GM12865 (cell line): ENCODE measurements at regions not wholly inside any gene's neighbourhood (a gene's known extent, or its start where the extent isn't known, plus 50 kb on each side); places are given as distances from the start of the nearest gene placed in this dataset.
A peak's percentile ranks its signal among the peaks of the same experiment; 100 is the strongest.
"Not testable (repeated sequence)": the region's sequence is repeated elsewhere in the genome, so short reads cannot be mapped to it uniquely, and the experiment has no call there.

ENCODE experiments used
- DNase-seq: peaks from one replicate; pipeline ENCODE4 v3.0.0; 2010; ENCODE audit warnings: low read depth
- H3K4me3 ChIP-seq: 2 replicates; pipeline ENCODE4 v1.5.1; 2011; ENCODE audit warnings: mild to moderate bottlenecking, low read depth, low read length, control low read depth
- CTCF ChIP-seq: IDR thresholded peaks from 2 replicates; pipeline ENCODE4 v1.5.1; 2011; ENCODE audit warnings: low read length, control low read depth, low read depth, inconsistent platforms; ENCODE audit not compliant: insufficient read depth; ENCODE audit errors: missing control alignments

GRCh38 chrX:23505531-23506303 is 161.6 kb upstream of the PRDX4 start:
- H3K4me3 ChIP-seq = no peak overlapping the region
- DNase-seq = peak; percentile 27
- no peak for TF ChIP-seq CTCF

GRCh38 chrX:23509256-23509655 is 158.0 kb upstream of the PRDX4 start:
- no peak for DNase-seq
- TF ChIP-seq CTCF = no peak

GRCh38 chrX:23511793-23512192 is 155.5 kb upstream of the PRDX4 start:
- no peak for TF ChIP-seq CTCF
- no peak overlapping the region for H3K4me3 ChIP-seq
- no peak for DNase-seq

More at GRCh38 chrX:23509256-23509655, 158.0 kb upstream of the PRDX4 start:
- H3K4me3 ChIP-seq = no peak overlapping the region

GRCh38 chrX:23513121-23513520 is 154.2 kb upstream of the PRDX4 start:
- TF ChIP-seq CTCF = no peak
- no peak for DNase-seq
- H3K4me3 ChIP-seq = no peak overlapping the region

- no peak overlapping the region for H3K4me3 ChIP-seq
- no peak for TF ChIP-seq CTCF
- no peak for DNase-seq
Observed at GRCh38 chrX:23514082-23514481, 153.2 kb upstream of the PRDX4 start.

GRCh38 chrX:23515028-23515427 is 152.3 kb upstream of the PRDX4 start:
- no peak for DNase-seq
- TF ChIP-seq CTCF = no peak
- H3K4me3 ChIP-seq = no peak overlapping the region

- not testable (repeated sequence) for DNase-seq
Observed at GRCh38 chrX:23523026-23523657, 144.2 kb upstream of the PRDX4 start.

More at GRCh38 chrX:23523026-23523657, 144.2 kb upstream of the PRDX4 start:
- H3K4me3 ChIP-seq = not testable (repeated sequence)
